HEK293 (cell line): ENCODE measurements at regions not wholly inside any gene's neighbourhood (a gene's known extent, or its start where the extent isn't known, plus 50 kb on each side); places are given as distances from the start of the nearest gene placed in this dataset.

Experiments
- CTCF ChIA-PET: fragments of 350-600 bp; formaldehyde crosslinking; extraction: SDS; loops from one replicate; lab custom pipeline; 2021; ENCODE audit warnings: antibody characterized with exemption; lab: Yijun Ruan, JAX
- POLR2A ChIA-PET: fragments of 300-600 bp; formaldehyde crosslinking; extraction: SDS; loops from one replicate; lab custom pipeline; 2020; ENCODE audit warnings: antibody characterized with exemption, inconsistent platforms; lab: Yijun Ruan, JAX
- H3K27ac ChIP-seq: fragments of 200-500 bp; sonication (Bioruptor generic); 2 replicates; pipeline ENCODE4 v1.5.1; 2014; ENCODE audit warnings: low read depth, low read length, control low read depth, inconsistent platforms; ENCODE audit errors: extremely low read depth
- H3K36me3 ChIP-seq, 2 experiments: fragments of 200-500 bp in 1 of 2; sonication (Bioruptor generic) in 1 of 2; 1 replicate in 1 of 2; 2 replicates in 1 of 2; pipeline ENCODE4 v1.5.1; 2014 to 2017; ENCODE audit warnings: inconsistent platforms in 2 of 2, low read length in 2 of 2; ENCODE audit not compliant: control insufficient read depth in 2 of 2, insufficient read depth in 1 of 2
- H3K4me1 ChIP-seq: fragments of 200-500 bp; sonication (Bioruptor generic); 2 replicates; pipeline ENCODE4 v1.5.1; 2014; ENCODE audit warnings: mild to moderate bottlenecking, low read length, inconsistent platforms; ENCODE audit not compliant: control insufficient read depth, insufficient read depth
- H3K4me3 ChIP-seq: 2 replicates; pipeline ENCODE4 v1.5.1; 2011; ENCODE audit warnings: low read depth, mild to moderate bottlenecking, control low read depth, low read length, moderate library complexity
- H3K9me3 ChIP-seq: fragments of 200-500 bp; sonication (Bioruptor generic); 2 replicates; pipeline ENCODE4 v1.5.1; 2014; ENCODE audit warnings: low read depth, low read length, inconsistent platforms; ENCODE audit not compliant: control insufficient read depth, insufficient read depth
- BCL11B ChIP-seq: fragments of 450-650 bp; formaldehyde crosslinking; IDR thresholded peaks from 2 replicates; pipeline ENCODE4 v1.5.1; 2016; ENCODE audit warnings: low read depth, missing biosample characterization, missing genetic modification characterization
- HIC1 ChIP-seq: fragments of 450-650 bp; formaldehyde crosslinking; IDR thresholded peaks from 2 replicates; pipeline ENCODE4 v1.5.1; 2016; ENCODE audit warnings: missing biosample characterization, missing genetic modification characterization
- SCRT1 ChIP-seq: fragments of 450-650 bp; formaldehyde crosslinking; IDR thresholded peaks from 2 replicates; pipeline ENCODE4 v1.5.1; 2016; ENCODE audit warnings: missing biosample characterization, missing genetic modification characterization, borderline replicate concordance
- ZNF157 ChIP-seq: fragments of 450-650 bp; formaldehyde crosslinking; IDR thresholded peaks from 2 replicates; pipeline ENCODE4 v1.5.1; 2016; ENCODE audit warnings: missing biosample characterization, missing genetic modification characterization
- ZNF16 ChIP-seq: fragments of 450-650 bp; formaldehyde crosslinking; IDR thresholded peaks from 2 replicates; pipeline ENCODE4 v1.5.1; 2016; ENCODE audit warnings: low read depth, missing biosample characterization, missing genetic modification characterization
- ZNF24 ChIP-seq: fragments of 450-650 bp; formaldehyde crosslinking; IDR thresholded peaks from 2 replicates; pipeline ENCODE4 v1.5.1; 2016; ENCODE audit warnings: missing biosample characterization, missing genetic modification characterization
- ZNF274 ChIP-seq, 2 experiments: fragments of 200-500 bp in 1 of 2; fragments of 450-650 bp in 1 of 2; sonication (Bioruptor generic) in 1 of 2; formaldehyde crosslinking in 1 of 2; IDR thresholded peaks; 2 replicates each; pipeline versions ENCODE4 v1.5.1 to v1.6.1; 2014 to 2016; ENCODE audit warnings: borderline replicate concordance in 1 of 2, inconsistent platforms in 1 of 2, low read length in 1 of 2, missing biosample characterization in 1 of 2, missing genetic modification characterization in 1 of 2
- ZNF341 ChIP-seq: fragments of 450-650 bp; formaldehyde crosslinking; IDR thresholded peaks from 2 replicates; pipeline ENCODE4; 2016; ENCODE audit warnings: low read depth, missing biosample characterization, missing genetic modification characterization
- ZNF48 ChIP-seq: fragments of 450-650 bp; formaldehyde crosslinking; IDR thresholded peaks from 2 replicates; pipeline ENCODE4 v1.5.1; 2016; ENCODE audit warnings: missing biosample characterization, missing genetic modification characterization
- ZNF677 ChIP-seq: fragments of 450-650 bp; IDR thresholded peaks from 2 replicates; pipeline ENCODE4 v1.5.0; 2018; ENCODE audit warnings: missing biosample characterization, mild to moderate bottlenecking, missing genetic modification characterization, moderate library complexity
- ZNF777 ChIP-seq: fragments of 450-650 bp; formaldehyde crosslinking; IDR thresholded peaks from 2 replicates; pipeline ENCODE4 v1.5.1; 2017; ENCODE audit warnings: missing biosample characterization, missing genetic modification characterization, borderline replicate concordance
- ZSCAN18 ChIP-seq: fragments of 450-650 bp; formaldehyde crosslinking; IDR thresholded peaks from 2 replicates; pipeline ENCODE4 v1.5.1; 2016; ENCODE audit warnings: missing biosample characterization, missing genetic modification characterization
- ZSCAN23 ChIP-seq: fragments of 450-650 bp; formaldehyde crosslinking; IDR thresholded peaks from 2 replicates; pipeline ENCODE4 v1.5.1; 2016; ENCODE audit warnings: missing biosample characterization, missing genetic modification characterization
- TF ChIP-seq, protein P1 (sequence below): fragments of 450-650 bp; formaldehyde crosslinking; IDR thresholded peaks from 2 replicates; pipeline ENCODE4 v1.5.1; 2017; ENCODE audit warnings: missing biosample characterization, missing genetic modification characterization
- TF ChIP-seq, protein P2 (sequence below): fragments of 450-650 bp; formaldehyde crosslinking; optimal IDR thresholded peaks from 2 replicates; pipeline ENCODE3; 2016; ENCODE audit warnings: missing biosample characterization, mild to moderate bottlenecking, missing genetic modification characterization

GRCh38 chr19:32195706-32196610, 149.5 kb upstream of the ZNF507 start (continued):
- TF ChIP-seq, protein P1, sequence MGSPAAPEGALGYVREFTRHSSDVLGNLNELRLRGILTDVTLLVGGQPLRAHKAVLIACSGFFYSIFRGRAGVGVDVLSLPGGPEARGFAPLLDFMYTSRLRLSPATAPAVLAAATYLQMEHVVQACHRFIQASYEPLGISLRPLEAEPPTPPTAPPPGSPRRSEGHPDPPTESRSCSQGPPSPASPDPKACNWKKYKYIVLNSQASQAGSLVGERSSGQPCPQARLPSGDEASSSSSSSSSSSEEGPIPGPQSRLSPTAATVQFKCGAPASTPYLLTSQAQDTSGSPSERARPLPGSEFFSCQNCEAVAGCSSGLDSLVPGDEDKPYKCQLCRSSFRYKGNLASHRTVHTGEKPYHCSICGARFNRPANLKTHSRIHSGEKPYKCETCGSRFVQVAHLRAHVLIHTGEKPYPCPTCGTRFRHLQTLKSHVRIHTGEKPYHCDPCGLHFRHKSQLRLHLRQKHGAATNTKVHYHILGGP, result no peak
- TF ChIP-seq SCRT1 (tag by site-specific recombination) (no peak), HIC1 (tag by site-specific recombination) (no peak), ZNF274 (IDR thresholded peaks at IDR 0.05; ENCODE audit: low read length) (no peak), ZNF274 (tag by site-specific recombination; IDR thresholded peaks at IDR 0.05; ENCODE audit: borderline replicate concordance) (no peak)
- TF ChIP-seq, protein P2, sequence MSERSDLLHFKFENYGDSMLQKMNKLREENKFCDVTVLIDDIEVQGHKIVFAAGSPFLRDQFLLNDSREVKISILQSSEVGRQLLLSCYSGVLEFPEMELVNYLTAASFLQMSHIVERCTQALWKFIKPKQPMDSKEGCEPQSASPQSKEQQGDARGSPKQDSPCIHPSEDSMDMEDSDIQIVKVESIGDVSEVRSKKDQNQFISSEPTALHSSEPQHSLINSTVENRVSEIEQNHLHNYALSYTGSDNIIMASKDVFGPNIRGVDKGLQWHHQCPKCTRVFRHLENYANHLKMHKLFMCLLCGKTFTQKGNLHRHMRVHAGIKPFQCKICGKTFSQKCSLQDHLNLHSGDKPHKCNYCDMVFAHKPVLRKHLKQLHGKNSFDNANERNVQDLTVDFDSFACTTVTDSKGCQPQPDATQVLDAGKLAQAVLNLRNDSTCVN (tag by site-specific recombination), result no peak

- Histone ChIP-seq H3K27ac (no peak overlapping the region), H3K9me3 (no peaks in the 10 kb centered on the region; the same call in 1 of the 2 replicates), H3K4me1 (no peaks in the 10 kb centered on the region)
- POLR2A ChIA-PET, result no interaction called here
- TF ChIP-seq ZSCAN23 (tag by site-specific recombination), result no peak
- no peak for TF ChIP-seq BCL11B (tag by site-specific recombination)
- TF ChIP-seq ZNF341 (tag by site-specific recombination), result no peak
- TF ChIP-seq, all 188 proteins: peak for 0
- CTCF ChIA-PET, result interaction anchor here (0.6 to 1.4 kb wide), 3 partner anchors 28 to 1526 kb away, joined by 3 read pairs; no protein-coding TSS in a partner anchor
- Histone ChIP-seq H3K4me3 (no peak overlapping the region), H3K36me3 (no peaks in the 10 kb centered on the region)
Measured at GRCh38 chr19:32196690-32197420, 148.6 kb upstream of the ZNF507 start.

- Histone ChIP-seq H3K9me3 (no peaks in the 10 kb centered on the region), H3K36me3 (no peaks in the 10 kb centered on the region), H3K4me3 (no peak overlapping the region), H3K4me1 (no peaks in the 10 kb centered on the region), H3K27ac (no peak overlapping the region)
- ChIA-PET POLR2A (no interaction called here), CTCF (interaction anchor here (0.7 to 1.1 kb wide), 2 partner anchors 26 to 1528 kb away, joined by 3 to 6 read pairs; no protein-coding TSS in a partner anchor)
- TF ChIP-seq ZSCAN18 (tag by site-specific recombination) (no peak), ZNF24 (tag by site-specific recombination) (no peak), ZNF157 (tag by site-specific recombination) (no peak), ZNF777 (tag by site-specific recombination) (no peak), HIC1 (tag by site-specific recombination) (no peak), ZNF48 (tag by site-specific recombination) (no peak), ZNF677 (no peak), ZNF16 (tag by site-specific recombination) (no peak)
Measured at GRCh38 chr19:32197896-32198882, 147.2 kb upstream of the ZNF507 start.
